ENCODE measurements at regions not wholly inside any gene's neighbourhood (a gene's known extent, or its start where the extent isn't known, plus 50 kb on each side); places are given as distances from the start of the nearest gene placed in this dataset.
A peak's percentile ranks its signal among the peaks of the same experiment; 100 is the strongest.

GRCh38 chr20:11051136-11051535 lies 377.3 kb upstream of the JAG1 start:
- DNase-seq = no peak

GRCh38 chr20:11053310-11053709 lies 379.5 kb upstream of the JAG1 start:
- no peak for DNase-seq

GRCh38 chr20:11054266-11054993 lies 380.6 kb upstream of the JAG1 start:
- no peak for DNase-seq

- peak; percentile 33 for DNase-seq
Measured at GRCh38 chr20:11056414-11056813, 382.6 kb upstream of the JAG1 start.

DNA sequence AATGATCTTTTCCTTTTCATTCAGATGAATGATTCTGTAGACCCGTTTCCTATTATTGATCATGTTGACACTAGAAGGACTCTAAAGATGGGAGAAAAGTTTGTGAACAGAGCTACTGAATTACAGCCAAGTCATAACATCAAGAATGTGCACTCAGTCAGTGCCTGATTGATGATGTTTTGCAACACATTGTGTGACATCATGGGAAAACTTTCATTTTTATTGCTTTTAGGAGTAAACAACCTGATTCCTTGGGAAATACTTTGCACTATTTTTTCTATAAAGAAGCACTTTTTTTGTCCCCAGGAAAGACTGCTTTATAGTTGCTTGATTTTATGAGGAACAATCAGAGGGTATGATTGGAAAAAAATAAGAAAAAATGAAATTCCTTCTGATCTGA lies 383.8 kb upstream of the JAG1 start:
- DNase-seq = no peak

GRCh38 chr20:11059659-11060058 lies 385.9 kb upstream of the JAG1 start:
- DNase-seq = no peak

DNA sequence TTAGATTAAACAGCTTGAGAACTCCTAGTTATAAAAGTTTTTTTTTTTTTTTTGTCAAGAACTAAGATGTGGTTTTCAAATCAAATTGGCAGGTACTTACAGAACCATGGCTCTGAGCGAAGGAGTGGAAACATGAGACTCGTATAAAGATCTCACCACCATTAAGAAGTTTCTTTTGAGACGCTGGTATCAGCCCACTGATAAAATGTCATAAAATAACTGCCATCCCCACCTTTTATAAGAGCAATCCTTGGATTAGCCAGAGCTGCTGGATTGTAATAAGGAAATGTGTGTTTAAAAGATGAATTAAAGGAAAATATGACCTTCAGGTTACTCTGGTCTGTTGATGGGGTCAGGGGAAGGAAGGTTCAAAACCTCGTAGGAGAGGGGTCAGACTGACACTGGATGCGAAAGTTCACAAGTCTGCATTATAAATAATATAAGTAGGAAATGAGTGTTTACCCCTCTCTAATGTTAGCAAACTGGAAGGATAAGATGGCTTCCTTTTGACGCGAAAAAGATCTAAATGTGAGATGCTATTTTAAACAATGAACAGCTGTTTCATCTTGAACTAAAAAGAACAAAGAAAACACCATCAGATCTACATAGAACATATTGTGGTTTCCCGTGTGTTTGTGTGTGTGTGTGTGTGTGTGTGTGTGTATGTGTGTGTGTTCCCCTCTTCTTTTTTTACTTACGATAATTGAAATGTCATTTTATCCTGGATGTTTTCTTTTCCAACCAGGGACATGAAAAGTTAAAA lies 386.8 kb upstream of the JAG1 start:
- DNase-seq = no peak

DNA sequence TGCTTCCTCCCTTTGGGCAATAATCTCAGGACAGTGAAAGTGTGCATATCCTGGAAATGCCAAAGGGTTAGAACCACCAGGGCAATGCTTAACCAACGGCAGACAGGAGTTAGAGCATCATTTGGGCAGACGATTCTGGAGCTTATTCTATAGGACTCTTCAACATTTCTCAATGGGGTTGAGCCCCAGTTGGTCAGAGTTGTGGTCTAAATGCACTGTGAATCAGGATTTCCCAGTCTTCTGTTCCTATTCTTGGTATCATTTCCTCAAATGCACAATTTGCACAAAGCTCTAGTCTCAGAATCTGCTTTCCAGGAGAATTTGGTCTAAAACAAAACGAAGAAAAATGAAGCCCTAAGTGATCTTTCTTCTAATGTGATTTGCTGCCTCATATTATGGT lies 389.6 kb upstream of the JAG1 start:
- no peak for DNase-seq

DNA sequence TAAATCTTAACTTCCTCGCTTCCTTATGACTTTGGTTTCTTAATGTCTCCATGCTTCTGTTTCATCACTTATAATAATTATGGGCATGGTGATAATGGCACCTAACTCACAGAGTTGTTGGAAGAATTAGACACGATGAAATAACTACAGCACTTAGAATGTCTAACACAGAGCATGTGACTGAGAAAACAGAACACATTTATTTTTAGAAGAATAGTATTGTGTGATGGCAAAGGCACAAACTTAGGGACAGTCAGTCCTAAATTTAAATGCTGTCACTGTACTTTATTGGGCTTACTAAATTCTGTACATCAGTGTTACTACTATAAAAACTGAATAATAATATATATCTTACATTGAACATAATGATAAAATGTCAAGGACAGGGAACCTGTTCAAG lies 391.1 kb upstream of the JAG1 start:
- DNase-seq = no peak

DNA sequence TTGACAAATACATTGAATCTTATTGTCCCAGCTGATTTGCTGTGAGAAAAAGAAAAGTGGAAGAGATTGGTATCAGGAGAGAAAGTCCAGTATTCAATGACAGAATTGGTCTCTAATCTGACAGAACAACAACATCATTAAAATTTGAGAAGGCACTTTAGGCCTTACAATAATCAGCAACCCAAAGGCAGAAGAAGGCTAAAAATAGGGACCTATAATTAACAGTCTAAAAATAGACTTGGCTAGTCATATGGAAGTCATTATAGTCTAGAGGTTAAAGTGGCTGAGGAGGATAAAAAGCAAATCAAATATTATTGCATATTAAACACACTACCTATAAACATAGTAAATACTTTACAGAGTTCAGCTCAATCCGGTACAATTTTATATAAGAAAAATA lies 393.6 kb upstream of the JAG1 start:
- no peak for DNase-seq

DNA sequence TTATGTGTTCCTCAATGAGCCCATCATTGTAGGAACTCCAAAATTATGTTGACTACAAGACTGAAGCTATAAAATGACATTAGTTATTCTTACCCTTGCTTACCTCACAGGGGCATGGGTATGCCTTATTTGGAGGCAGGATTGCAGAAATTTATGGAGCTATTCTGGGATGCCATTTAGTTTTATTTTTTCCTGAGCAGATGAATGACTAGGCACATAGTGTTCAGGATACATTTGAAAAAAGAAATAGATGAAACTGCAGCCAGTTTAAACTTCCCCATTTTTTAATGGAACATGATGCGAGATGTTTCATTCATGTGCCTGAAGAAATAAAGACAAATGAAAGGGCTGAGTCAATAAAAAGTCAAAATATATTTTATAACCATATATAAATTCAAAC lies 399.2 kb upstream of the JAG1 start:
- no peak for DNase-seq

- peak; percentile 70 for DNase-seq
Measured at GRCh38 chr20:11076434-11077105, 402.8 kb upstream of the JAG1 start.

GRCh38 chr20:11077226-11077625 lies 403.4 kb upstream of the JAG1 start:
- no peak for DNase-seq

- DNase-seq = no peak
Measured at GRCh38 chr20:11080010-11080409, 406.2 kb upstream of the JAG1 start.

GRCh38 chr20:11080781-11081377 lies 407.1 kb upstream of the JAG1 start:
- peak; percentile 66 for DNase-seq

GRCh38 chr20:11083841-11084240 lies 410.0 kb upstream of the JAG1 start:
- DNase-seq = no peak

DNA sequence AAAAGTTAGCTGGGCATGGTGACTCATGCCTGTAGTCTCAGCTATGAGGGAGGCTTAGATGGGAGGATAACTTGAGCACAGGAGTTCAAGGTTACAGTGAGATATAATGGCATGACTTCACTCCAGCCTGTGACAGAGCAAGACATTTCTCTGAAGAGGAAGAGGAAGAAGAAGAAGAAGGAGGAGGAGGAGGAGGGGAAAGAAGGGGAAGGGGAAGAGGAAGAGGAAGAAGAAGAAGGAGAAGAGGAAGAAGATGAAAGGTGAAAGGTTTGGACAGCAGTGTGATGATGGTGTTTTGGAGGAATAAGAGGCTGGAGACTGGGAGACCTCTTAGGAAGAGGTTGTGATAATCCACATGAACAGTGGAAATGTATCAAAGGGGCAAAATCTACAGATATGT lies 410.7 kb upstream of the JAG1 start:
- DNase-seq = no peak

- no peak for DNase-seq
Measured at GRCh38 chr20:11086970-11087369, 413.2 kb upstream of the JAG1 start.

GRCh38 chr20:11090751-11091150 lies 417.0 kb upstream of the JAG1 start:
- DNase-seq = no peak

DNA sequence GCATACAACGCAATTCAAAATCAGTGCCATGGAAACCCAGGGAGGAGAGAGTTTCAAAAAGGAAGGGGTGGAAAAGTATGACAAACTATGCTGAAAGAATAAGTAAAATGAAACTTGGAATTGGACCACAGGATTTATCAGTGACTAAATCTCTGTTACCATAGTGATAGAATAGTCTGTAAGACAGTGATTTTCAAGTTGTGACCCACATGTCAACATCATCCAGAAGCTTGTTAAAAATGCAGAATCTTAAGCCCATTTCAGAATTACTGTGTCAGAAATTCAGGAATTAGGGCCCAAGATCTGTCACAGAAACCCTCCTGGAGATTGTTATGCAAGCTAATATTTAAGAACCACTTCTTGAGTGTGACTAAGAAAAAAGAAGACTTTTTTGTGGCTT lies 417.7 kb upstream of the JAG1 start:
- no peak for DNase-seq

GRCh38 chr20:11092151-11092550 lies 418.4 kb upstream of the JAG1 start:
- no peak for DNase-seq

DNA sequence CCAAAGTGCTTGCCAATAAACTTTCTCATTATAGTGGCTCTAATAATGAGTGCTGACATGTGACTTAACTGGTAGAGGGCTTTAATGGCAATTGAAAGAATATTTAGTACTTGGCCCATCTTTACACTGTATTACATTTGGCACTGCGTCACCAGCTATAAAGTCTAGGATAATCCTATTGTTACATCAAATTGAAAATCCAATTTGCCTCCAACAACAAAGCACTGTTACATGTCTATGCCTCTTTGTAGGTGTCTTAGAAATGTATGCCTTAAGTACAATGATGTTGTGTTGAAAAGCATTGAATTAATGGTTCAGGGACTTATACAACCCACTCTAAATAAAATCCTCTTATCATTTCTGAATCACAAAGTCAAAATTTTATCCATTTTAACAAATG lies 420.4 kb upstream of the JAG1 start:
- DNase-seq = no peak

GRCh38 chr20:11094711-11095110 lies 420.9 kb upstream of the JAG1 start:
- DNase-seq = no peak

DNA sequence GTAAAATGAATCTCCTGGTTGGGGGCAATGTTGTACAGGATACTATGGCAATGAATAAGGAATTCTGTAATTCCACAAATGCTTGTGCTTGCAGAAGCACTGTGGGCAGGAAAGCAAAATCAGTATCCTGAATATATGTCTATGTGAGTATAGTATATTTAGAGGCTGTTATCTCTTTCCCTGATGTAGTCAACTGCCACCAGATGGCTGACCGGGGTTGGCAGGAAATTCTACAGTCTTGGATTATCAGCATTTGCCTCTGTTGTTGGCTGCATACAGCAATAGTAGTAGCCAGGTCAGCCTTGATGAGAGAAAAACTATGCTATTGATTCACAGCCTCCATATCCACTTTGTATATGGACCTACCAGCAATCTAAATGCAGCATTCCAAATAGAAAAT lies 425.1 kb upstream of the JAG1 start:
- DNase-seq = no peak

Measured in retina (tissue), 1 donor.